H1 (cell line): ENCODE measurements at regions not wholly inside any gene's neighbourhood (a gene's known extent, or its start where the extent isn't known, plus 50 kb on each side); places are given as distances from the start of the nearest gene placed in this dataset.

Experiments used
- CTCF ChIA-PET: fragments of 300-600 bp; sonication (Branson Sonifier 250); formaldehyde crosslinking; loops from one replicate; lab custom pipeline; 2021; ENCODE audit not compliant: partially characterized antibody; lab: Charles Lee
- POLR2A ChIA-PET: fragments of 300-600 bp; sonication (Branson Sonifier 250); formaldehyde crosslinking; loops from one replicate; lab custom pipeline; 2021; ENCODE audit warnings: inconsistent platforms; ENCODE audit not compliant: partially characterized antibody; lab: Charles Lee
- DNase-seq, 2 experiments: peaks; one replicate each; pipeline versions ENCODE4 v3.0.0 to v3.0.0-alpha.2; 2010 to 2022; ENCODE audit warnings: low spot score in 2 of 2, low read depth in 1 of 2, mixed read lengths in 1 of 2
- FAIRE-seq: peaks from 2 replicates; lab custom pipeline; 2011; peaks lifted over from hg19 to GRCh38; lab: Jason Lieb, UNC
- H2AFZ ChIP-seq: 2 replicates; pipeline ENCODE4 v1.8.1; 2012; ENCODE audit warnings: low read length, inconsistent platforms
- H2AK5ac ChIP-seq: 2 replicates; pipeline ENCODE4 v1.6.1; 2013; ENCODE audit warnings: low read depth, low read length
- H2BK120ac ChIP-seq: replicated peaks from 2 replicates; pipeline ENCODE3; 2013; ENCODE audit warnings: low read depth, low read length, inconsistent platforms
- H2BK12ac ChIP-seq: 2 replicates; pipeline ENCODE4 v1.6.1; 2013; ENCODE audit warnings: low read depth, low read length
- H2BK15ac ChIP-seq: 2 replicates; pipeline ENCODE4 v1.6.1; 2013; ENCODE audit warnings: low read length
- H2BK20ac ChIP-seq: 2 replicates; pipeline ENCODE4 v1.6.1; 2013; ENCODE audit warnings: low read length
- H2BK5ac ChIP-seq: 2 replicates; pipeline ENCODE4 v1.6.1; 2013; ENCODE audit warnings: low read depth, low read length
- H3K14ac ChIP-seq: 2 replicates; pipeline ENCODE4 v1.6.1; 2013; ENCODE audit warnings: inconsistent platforms; ENCODE audit not compliant: insufficient read length
- H3K18ac ChIP-seq: 2 replicates; pipeline ENCODE4 v1.6.1; 2013; ENCODE audit warnings: low read length; ENCODE audit errors: extremely low read depth
- H3K23ac ChIP-seq: 2 replicates; pipeline ENCODE4 v1.6.1; 2013; ENCODE audit warnings: inconsistent platforms; ENCODE audit not compliant: insufficient read length
- H3K23me2 ChIP-seq: 2 replicates; pipeline ENCODE4 v1.6.1; 2013; ENCODE audit warnings: low read depth, low read length
- H3K27ac ChIP-seq: 2 replicates; pipeline ENCODE4 v1.6.1; 2011; ENCODE audit warnings: low read depth, low read length, inconsistent platforms
- H3K27me3 ChIP-seq, 4 experiments: replicated peaks in 1 of 4; 1 replicate in 1 of 4; 2 replicates in 3 of 4; pipeline versions ENCODE4 v1.6.1 to v1.8.1; 2011 to 2013; ENCODE audit warnings: low read length in 3 of 4, mild to moderate bottlenecking in 3 of 4, inconsistent platforms in 2 of 4, mixed read lengths in 2 of 4, moderate library complexity in 1 of 4; ENCODE audit not compliant: control insufficient read depth in 3 of 4, insufficient read depth in 3 of 4; ENCODE audit errors: extremely low read depth in 1 of 4
- H3K36me3 ChIP-seq, 4 experiments: 2 replicates each; pipeline versions ENCODE4 v1.6.1 to v1.8.1; 2011 to 2013; ENCODE audit warnings: mild to moderate bottlenecking in 4 of 4, low read length in 3 of 4, moderate library complexity in 2 of 4, control low read depth in 1 of 4, inconsistent platforms in 1 of 4; ENCODE audit not compliant: insufficient read depth in 4 of 4, control insufficient read depth in 2 of 4
- H3K4ac ChIP-seq: replicated peaks from 2 replicates; pipeline ENCODE3; 2013; ENCODE audit warnings: low read length, low read depth, mixed read lengths, inconsistent platforms; ENCODE audit not compliant: insufficient read length
- H3K4me1 ChIP-seq, 4 experiments: replicated peaks in 1 of 4; 1 replicate in 1 of 4; 2 replicates in 3 of 4; pipeline versions ENCODE4 v1.6.1 to v1.8.1; 2011 to 2013; ENCODE audit warnings: low read length in 3 of 4, inconsistent platforms in 2 of 4, mixed read lengths in 1 of 4; ENCODE audit not compliant: insufficient read depth in 4 of 4, control insufficient read depth in 3 of 4
- H3K4me2 ChIP-seq, 2 experiments: 2 replicates each; pipeline versions ENCODE4 v1.6.1 to v1.8.1; 2011 to 2013; ENCODE audit warnings: low read depth in 2 of 2, low read length in 2 of 2, control low read depth in 1 of 2, inconsistent platforms in 1 of 2, mild to moderate bottlenecking in 1 of 2; ENCODE audit not compliant: insufficient read depth in 1 of 2
- H3K4me3 ChIP-seq, 4 experiments: fragments of 200-600, 300-600 bp in 1 of 4; sonication (generic), shearing (Covaris generic), sonication (Bioruptor Twin) in 1 of 4; 2 replicates each; pipeline versions ENCODE4 v1.5.1 to v1.8.1; 2011 to 2016; ENCODE audit warnings: low read length in 4 of 4, low read depth in 3 of 4, control low read depth in 2 of 4, inconsistent platforms in 2 of 4, mild to moderate bottlenecking in 2 of 4, mixed read lengths in 1 of 4, moderate library complexity in 1 of 4; ENCODE audit not compliant: insufficient read depth in 2 of 4; ENCODE audit errors: extremely low read depth in 1 of 4
- H3K56ac ChIP-seq: replicated peaks from 2 replicates; pipeline ENCODE3; 2013; ENCODE audit warnings: low read depth, mild to moderate bottlenecking, mixed read lengths, low read length, inconsistent platforms; ENCODE audit not compliant: insufficient read length
- H3K79me1 ChIP-seq: 2 replicates; pipeline ENCODE4 v1.6.1; 2013; ENCODE audit warnings: low read depth, low read length, control low read depth
- H3K79me2 ChIP-seq, 2 experiments: 2 replicates each; pipeline versions ENCODE4 v1.6.1 to v1.8.1; 2012 to 2013; ENCODE audit warnings: low read length in 2 of 2, mild to moderate bottlenecking in 2 of 2, inconsistent platforms in 1 of 2; ENCODE audit not compliant: insufficient read depth in 2 of 2, control insufficient read depth in 1 of 2
- H3K9ac ChIP-seq, 4 experiments: replicated peaks in 1 of 4; 1 replicate in 1 of 4; 2 replicates in 3 of 4; pipeline versions ENCODE4 v1.6.1 to v1.8.1; 2011 to 2013; ENCODE audit warnings: low read depth in 3 of 4, low read length in 3 of 4, control low read depth in 2 of 4, mild to moderate bottlenecking in 2 of 4, moderate library complexity in 2 of 4, inconsistent platforms in 1 of 4; ENCODE audit errors: extremely low read depth in 1 of 4
- H3K9me3 ChIP-seq, 2 experiments: 2 replicates each; pipeline versions ENCODE4 v1.6.1 to v1.8.1; 2012 to 2013; ENCODE audit warnings: mild to moderate bottlenecking in 2 of 2, moderate library complexity in 2 of 2, control low read depth in 1 of 2, inconsistent platforms in 1 of 2, low read depth in 1 of 2, low read length in 1 of 2, mixed read lengths in 1 of 2; ENCODE audit not compliant: insufficient read depth in 2 of 2
- H4K20me1 ChIP-seq, 2 experiments: replicated peaks in 1 of 2; 2 replicates each; pipeline versions ENCODE3 to v1.8.1; 2011 to 2013; ENCODE audit warnings: inconsistent platforms in 2 of 2, low read length in 2 of 2, mild to moderate bottlenecking in 1 of 2; ENCODE audit not compliant: insufficient read depth in 2 of 2, control insufficient read depth in 1 of 2
- H4K5ac ChIP-seq: 2 replicates; pipeline ENCODE4 v1.6.1; 2013; ENCODE audit warnings: low read length, low read depth, mixed read lengths, inconsistent platforms; ENCODE audit not compliant: insufficient read length
- H4K8ac ChIP-seq: 2 replicates; pipeline ENCODE4 v1.8.0; 2013; ENCODE audit warnings: mild to moderate bottlenecking, moderate library complexity, low read length, inconsistent platforms; ENCODE audit not compliant: insufficient read depth; ENCODE audit errors: extremely low read depth
- H4K91ac ChIP-seq: replicated peaks from 2 replicates; pipeline ENCODE3; 2013; ENCODE audit warnings: low read length, mixed read lengths, inconsistent platforms; ENCODE audit not compliant: insufficient read length
- BRCA1 ChIP-seq: IDR thresholded peaks from 2 replicates; pipeline ENCODE4 v1.6.1; 2012; ENCODE audit warnings: low read depth, low read length, improper control_type of control experiment
- CHD2 ChIP-seq: IDR thresholded peaks from 2 replicates; pipeline ENCODE4 v1.6.1; 2012; ENCODE audit warnings: low read length, improper control_type of control experiment
- CTBP2 ChIP-seq: IDR thresholded peaks from 2 replicates; pipeline ENCODE4 v1.7.0; 2011; ENCODE audit warnings: borderline replicate concordance, mild to moderate bottlenecking, moderate library complexity, mixed read lengths, low read length; ENCODE audit not compliant: insufficient read depth, insufficient read length
- EGR1 ChIP-seq: IDR thresholded peaks from 2 replicates; pipeline ENCODE4 v1.6.1; 2011; ENCODE audit warnings: low read depth, low read length, borderline replicate concordance
- JUND ChIP-seq: IDR thresholded peaks from 2 replicates; pipeline ENCODE4 v1.6.1; 2011; ENCODE audit warnings: mild to moderate bottlenecking, improper control_type of control experiment, low read length
- NRF1 ChIP-seq: IDR thresholded peaks from 2 replicates; pipeline ENCODE4 v1.6.1; 2011; ENCODE audit warnings: mild to moderate bottlenecking, low read depth, low read length, improper control_type of control experiment
- RNF2 ChIP-seq: fragments of 200-900, 300-1000 bp; sonication (generic); IDR thresholded peaks from 2 replicates; pipeline ENCODE4 v1.7.1; 2016; ENCODE audit warnings: borderline replicate concordance, low read depth, mild to moderate bottlenecking, antibody characterized with exemption, low read length; ENCODE audit not compliant: poor library complexity, severe bottlenecking; ENCODE audit errors: missing control alignments
- SP2 ChIP-seq: IDR thresholded peaks from 2 replicates; pipeline ENCODE4 v1.6.1; 2012; ENCODE audit warnings: mild to moderate bottlenecking, low read length, inconsistent platforms
- SP4 ChIP-seq: IDR thresholded peaks from 2 replicates; pipeline ENCODE4 v1.6.1; 2012; ENCODE audit warnings: low read length, inconsistent platforms
- TAF1 ChIP-seq: IDR thresholded peaks from 2 replicates; pipeline ENCODE4 v1.6.1; 2011; ENCODE audit warnings: mild to moderate bottlenecking, low read depth, low read length
- WGBS, 2 experiments: shearing (Covaris generic) in 1 of 2; methylation state at CpG; one replicate each; pipeline versions ENCODE4 v1.1.6 to v1.1.7; 2013 to 2015; ENCODE audit warnings: low lambda C conversion rate in 2 of 2, mixed read lengths in 2 of 2, inconsistent platforms in 1 of 2, low coverage in 1 of 2, missing lambda C conversion rate in 1 of 2; ENCODE audit not compliant: insufficient replicate concordance in 2 of 2, insufficient coverage in 1 of 2, insufficient read length in 1 of 2; ENCODE audit errors: extremely low coverage in 1 of 2, missing lambda C conversion rate in 1 of 2; 5-methylcytosine and 5-hydroxymethylcytosine counted together
- TF ChIP-seq, protein P1 (sequence below): IDR thresholded peaks from 2 replicates; pipeline ENCODE4 v1.6.1; 2012; ENCODE audit warnings: inconsistent platforms
- TF ChIP-seq, protein P2 (sequence below): IDR thresholded peaks from 2 replicates; pipeline ENCODE4 v1.6.1; 2011; ENCODE audit warnings: low read depth, mild to moderate bottlenecking, low read length; ENCODE audit not compliant: insufficient read depth

DNA sequence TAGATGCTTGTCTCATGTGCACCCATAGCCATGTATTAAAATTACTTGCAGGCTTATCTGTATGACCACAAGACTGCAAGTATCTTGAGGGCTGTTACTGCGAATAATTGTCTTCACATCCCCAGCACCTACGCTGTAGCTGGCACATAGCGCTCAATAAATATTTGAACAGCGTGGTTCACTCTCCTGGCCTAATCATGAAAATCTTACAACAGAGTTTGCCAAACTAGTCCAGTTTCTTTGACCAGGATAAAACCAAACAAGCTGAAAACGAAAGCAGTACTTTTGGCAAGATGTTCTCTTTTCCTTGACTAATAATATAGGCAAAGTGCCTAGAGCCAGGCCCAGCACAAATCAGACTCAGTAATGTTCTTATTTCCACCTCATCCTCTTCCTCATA lies 106.7 kb downstream of the RPS29 start (continued):
- no peak for TF ChIP-seq SP2
- TF ChIP-seq, all 59 proteins: peak for 0

DNA sequence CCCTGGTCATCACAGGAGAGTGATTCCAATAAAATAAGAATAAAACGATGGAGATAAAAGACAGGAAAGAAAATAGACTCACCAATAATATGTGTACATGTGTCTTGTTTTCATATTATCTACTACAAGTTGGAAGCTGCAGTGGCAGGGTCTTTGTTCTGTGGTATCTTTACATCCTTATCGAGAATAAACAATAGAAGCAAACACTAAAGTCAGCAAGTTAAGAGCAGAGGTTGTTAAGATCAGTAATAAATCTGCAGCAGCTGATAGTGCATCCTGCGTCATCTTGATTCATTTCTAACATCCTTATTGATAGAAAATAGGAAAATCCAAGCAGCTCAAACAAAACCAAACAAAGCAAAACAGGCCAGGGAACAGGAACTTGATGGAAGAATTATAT lies 107.4 kb downstream of the RPS29 start:
- no peak overlapping the region for H3K27ac ChIP-seq
- no peak overlapping the region for H4K8ac ChIP-seq
- H3K4me2 ChIP-seq = no peak overlapping the region
- no peak overlapping the region for H2BK15ac ChIP-seq
- no peaks in the 10 kb centered on the region for H3K36me3 ChIP-seq
- CTCF ChIA-PET = interaction anchor here (1.9 to 4.3 kb wide), 3 partner anchors 14 to 19 kb away, joined by 8 to 19 read pairs (median 11); no protein-coding TSS in a partner anchor
- FAIRE-seq = no peak
- no peaks in the 10 kb centered on the region; a peak in 1 of 7 replicates for H3K27me3 ChIP-seq
- POLR2A ChIA-PET = no interaction called here
- H2BK120ac ChIP-seq = no peak overlapping the region
- no peaks in the 10 kb centered on the region for H3K4me1 ChIP-seq
- H2BK5ac ChIP-seq = no peak overlapping the region
- no peak overlapping the region for H3K56ac ChIP-seq
- H3K23me2 ChIP-seq = no peaks in the 10 kb centered on the region
- no peak for DNase-seq
- no peak overlapping the region for H2AK5ac ChIP-seq
- H3K14ac ChIP-seq = no peak overlapping the region
- H3K9me3 ChIP-seq = peaks cover 0 to 8% of the 10 kb centered on the region in 2 experiments; a peak in 1 of 4 replicates
- 75% methylated on average over 3 of the region's 3 CpGs; no CpG with 5 or more reads in 1 of the 2 experiments for WGBS, 2 experiments
- no peak overlapping the region for H3K4ac ChIP-seq
- H3K79me1 ChIP-seq = no peaks in the 10 kb centered on the region
- H3K18ac ChIP-seq = no peak overlapping the region
- H2BK20ac ChIP-seq = no peak overlapping the region
- no peak overlapping the region for H3K23ac ChIP-seq
- H3K4me3 ChIP-seq = no peak overlapping the region
- no peak overlapping the region for H4K91ac ChIP-seq
- H2AFZ ChIP-seq = no peak overlapping the region
- H3K9ac ChIP-seq = no peak overlapping the region
- no peaks in the 10 kb centered on the region for H4K20me1 ChIP-seq
- no peak overlapping the region for H4K5ac ChIP-seq
- no peak overlapping the region for H2BK12ac ChIP-seq
- H3K79me2 ChIP-seq = no peaks in the 10 kb centered on the region
- TF ChIP-seq RNF2 = no peak
- TF ChIP-seq SP2 = no peak
- TF ChIP-seq EGR1 = no peak
- no peak for TF ChIP-seq TAF1
- TF ChIP-seq, protein P1, sequence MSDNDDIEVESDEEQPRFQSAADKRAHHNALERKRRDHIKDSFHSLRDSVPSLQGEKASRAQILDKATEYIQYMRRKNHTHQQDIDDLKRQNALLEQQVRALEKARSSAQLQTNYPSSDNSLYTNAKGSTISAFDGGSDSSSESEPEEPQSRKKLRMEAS = no peak
- TF ChIP-seq NRF1 = no peak
- TF ChIP-seq CTBP2 = no peak
- no peak for TF ChIP-seq BRCA1
- TF ChIP-seq, protein P2, sequence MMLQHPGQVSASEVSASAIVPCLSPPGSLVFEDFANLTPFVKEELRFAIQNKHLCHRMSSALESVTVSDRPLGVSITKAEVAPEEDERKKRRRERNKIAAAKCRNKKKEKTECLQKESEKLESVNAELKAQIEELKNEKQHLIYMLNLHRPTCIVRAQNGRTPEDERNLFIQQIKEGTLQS = no peak
- TF ChIP-seq JUND = no peak
- TF ChIP-seq SP4 = no peak
- no peak for TF ChIP-seq CHD2
